ENCODE measurements at regions not wholly inside any gene's neighbourhood (a gene's known extent, or its start where the extent isn't known, plus 50 kb on each side); places are given as distances from the start of the nearest gene placed in this dataset.
A peak's percentile ranks its signal among the peaks of the same experiment; 100 is the strongest.
"Not testable (repeated sequence)": the region's sequence is repeated elsewhere in the genome, so short reads cannot be mapped to it uniquely, and the experiment has no call there.

GRCh38 chr6:71360556-71361335 lies 72.1 kb downstream of the OGFRL1 start:
- not testable (repeated sequence) for H3K27ac Mint-ChIP-seq; DNase-seq (ENCODE audit: low spot score in 2 of 2); ATAC-seq; H3K36me3 Mint-ChIP-seq; H3K9me3 Mint-ChIP-seq

- Mint-ChIP-seq H3K9me3 (no peaks in the 10 kb centered on the region), H3K36me3 (no peaks in the 10 kb centered on the region), H3K27ac (no peak overlapping the region)
- DNase-seq (ENCODE audit: low spot score in 2 of 2) (no peak), ATAC-seq (no peak)
These were observed 76.4 kb downstream of the OGFRL1 start for GRCh38 chr6:71364889-71365542.

GRCh38 chr6:71367756-71368155 lies 79.1 kb downstream of the OGFRL1 start:
- no peak for DNase-seq (ENCODE audit: low spot score in 2 of 2)
- no peaks in the 10 kb centered on the region for H3K36me3 Mint-ChIP-seq
- peak overlapping the region in 1 of 2 donors; percentile 51 for H3K27ac Mint-ChIP-seq
- no peaks in the 10 kb centered on the region for H3K9me3 Mint-ChIP-seq
- no peak for ATAC-seq

- no peaks in the 10 kb centered on the region for H3K36me3 Mint-ChIP-seq
- H3K9me3 Mint-ChIP-seq = no peaks in the 10 kb centered on the region
- DNase-seq (ENCODE audit: low spot score in 2 of 2) = no peak
- no peak overlapping the region for H3K27ac Mint-ChIP-seq
- no peak for ATAC-seq
These were observed 79.7 kb downstream of the OGFRL1 start for GRCh38 chr6:71368284-71368683.

GRCh38 chr6:71371559-71371958 lies 82.9 kb downstream of the OGFRL1 start:
- H3K27ac Mint-ChIP-seq = no peak overlapping the region
- no peak for ATAC-seq

GRCh38 chr6:71373943-71374342 lies 85.3 kb downstream of the OGFRL1 start:
- Mint-ChIP-seq H3K27ac (no peak overlapping the region), H3K9me3 (no peaks in the 10 kb centered on the region), H3K36me3 (no peaks in the 10 kb centered on the region)
- ATAC-seq = no peak
- no peak for DNase-seq (ENCODE audit: low spot score in 2 of 2)

More at GRCh38 chr6:71371559-71371958, 82.9 kb downstream of the OGFRL1 start:
- no peak for DNase-seq (ENCODE audit: low spot score in 2 of 2)
- no peaks in the 10 kb centered on the region for H3K9me3 Mint-ChIP-seq
- H3K36me3 Mint-ChIP-seq = no peaks in the 10 kb centered on the region

- ATAC-seq (no peak), DNase-seq (ENCODE audit: low spot score in 2 of 2) (no peak)
- Mint-ChIP-seq H3K27ac (no peak overlapping the region), H3K36me3 (no peaks in the 10 kb centered on the region), H3K9me3 (no peaks in the 10 kb centered on the region)
These were observed 87.1 kb downstream of the OGFRL1 start for GRCh38 chr6:71375676-71376075.

- DNase-seq (ENCODE audit: low spot score in 2 of 2) (no peak), ATAC-seq (no peak)
- H3K27ac Mint-ChIP-seq = no peak overlapping the region
- H3K9me3 Mint-ChIP-seq = no peaks in the 10 kb centered on the region
- no peaks in the 10 kb centered on the region for H3K36me3 Mint-ChIP-seq
These were observed 88.2 kb downstream of the OGFRL1 start for GRCh38 chr6:71376830-71377229.

- Mint-ChIP-seq H3K27ac (no peak overlapping the region), H3K9me3 (no peaks in the 10 kb centered on the region), H3K36me3 (no peaks in the 10 kb centered on the region)
- ATAC-seq (no peak), DNase-seq (ENCODE audit: low spot score in 2 of 2) (no peak)
These were observed 94.9 kb downstream of the OGFRL1 start for GRCh38 chr6:71383476-71383875.

GRCh38 chr6:71383901-71384489 lies 95.4 kb downstream of the OGFRL1 start:
- DNase-seq (ENCODE audit: low spot score in 2 of 2) = peak in 1 of 2 donors; percentile 11

GRCh38 chr6:71385111-71385822 lies 96.7 kb downstream of the OGFRL1 start:
- no peak for ATAC-seq
- no peak overlapping the region for H3K27ac Mint-ChIP-seq
- H3K9me3 Mint-ChIP-seq = no peaks in the 10 kb centered on the region

More at GRCh38 chr6:71383901-71384489, 95.4 kb downstream of the OGFRL1 start:
- no peak for ATAC-seq
- H3K36me3 Mint-ChIP-seq = no peaks in the 10 kb centered on the region
- no peak overlapping the region for H3K27ac Mint-ChIP-seq
- H3K9me3 Mint-ChIP-seq = no peaks in the 10 kb centered on the region

GRCh38 chr6:71386215-71386614 lies 97.6 kb downstream of the OGFRL1 start:
- DNase-seq (ENCODE audit: low spot score in 2 of 2) = no peak

More at GRCh38 chr6:71385111-71385822, 96.7 kb downstream of the OGFRL1 start:
- H3K36me3 Mint-ChIP-seq = no peaks in the 10 kb centered on the region
- DNase-seq (ENCODE audit: low spot score in 2 of 2) = no peak

GRCh38 chr6:71387179-71387578 lies 98.6 kb downstream of the OGFRL1 start:
- H3K36me3 Mint-ChIP-seq = no peaks in the 10 kb centered on the region
- H3K9me3 Mint-ChIP-seq = no peaks in the 10 kb centered on the region
- DNase-seq (ENCODE audit: low spot score in 2 of 2) = no peak
- H3K27ac Mint-ChIP-seq = no peak overlapping the region
- ATAC-seq = no peak

More at GRCh38 chr6:71386215-71386614, 97.6 kb downstream of the OGFRL1 start:
- H3K27ac Mint-ChIP-seq = no peak overlapping the region
- no peak for ATAC-seq
- no peaks in the 10 kb centered on the region for H3K36me3 Mint-ChIP-seq
- H3K9me3 Mint-ChIP-seq = no peaks in the 10 kb centered on the region

GRCh38 chr6:71388068-71388744 lies 99.6 kb downstream of the OGFRL1 start:
- H3K36me3 Mint-ChIP-seq = no peaks in the 10 kb centered on the region
- DNase-seq (ENCODE audit: low spot score in 2 of 2) (no peak), ATAC-seq (no peak)
- H3K27ac Mint-ChIP-seq = no peak overlapping the region
- H3K9me3 Mint-ChIP-seq = no peaks in the 10 kb centered on the region

GRCh38 chr6:71388856-71389527 lies 100.4 kb downstream of the OGFRL1 start:
- Mint-ChIP-seq H3K36me3 (no peaks in the 10 kb centered on the region), H3K27ac (no peak overlapping the region), H3K9me3 (no peaks in the 10 kb centered on the region)
- ATAC-seq (no peak), DNase-seq (ENCODE audit: low spot score in 2 of 2) (no peak)

- Mint-ChIP-seq H3K36me3 (no peaks in the 10 kb centered on the region), H3K9me3 (no peaks in the 10 kb centered on the region), H3K27ac (no peak overlapping the region)
- ATAC-seq (no peak), DNase-seq (ENCODE audit: low spot score in 2 of 2) (no peak)
These were observed 102.5 kb downstream of the OGFRL1 start for GRCh38 chr6:71391126-71391525.

Data from activated naive CD4-positive, alpha-beta T cell treated with anti-CD3 and anti-CD28 coated beads, Interleukin-2, amount 50 U/mL, for 72 hours (primary cell).